Fibroblast of mammary gland (primary cell): ENCODE measurements at regions not wholly inside any gene's neighbourhood (a gene's known extent, or its start where the extent isn't known, plus 50 kb on each side); places are given as distances from the start of the nearest gene placed in this dataset.
A peak's percentile ranks its signal among the peaks of the same experiment; 100 is the strongest.

Experiments used
- DNase-seq: peaks from one replicate; pipeline ENCODE4 v3.0.0-alpha.2; 2010; ENCODE audit warnings: low read depth
- H3K4me3 ChIP-seq: 2 replicates; pipeline ENCODE4 v1.5.1; 2011; ENCODE audit warnings: low read depth, mild to moderate bottlenecking, low read length, moderate library complexity; ENCODE audit not compliant: control insufficient read depth
- CTCF ChIP-seq: conservative IDR thresholded peaks from 2 replicates; pipeline ENCODE4 v1.5.1; 2011; ENCODE audit warnings: low read depth, low read length, inconsistent platforms; ENCODE audit not compliant: control insufficient read depth, insufficient read depth

- H3K4me3 ChIP-seq, result no peak overlapping the region
- DNase-seq, result no peak
- TF ChIP-seq CTCF, result no peak
These were observed 75.5 kb upstream of the DST start for GRCh38 chr6:56718236-56718635.

GRCh38 chr6:56716229-56716628 is 73.5 kb upstream of the DST start:
- TF ChIP-seq CTCF, result no peak
- no peak overlapping the region for H3K4me3 ChIP-seq
- no peak for DNase-seq

GRCh38 chr6:56715741-56716140 is 73.1 kb upstream of the DST start:
- no peak overlapping the region for H3K4me3 ChIP-seq
- no peak for DNase-seq
- no peak for TF ChIP-seq CTCF

- H3K4me3 ChIP-seq, result no peak overlapping the region
- DNase-seq, result peak; percentile 84
- no peak for TF ChIP-seq CTCF
These were observed 72.3 kb upstream of the DST start for GRCh38 chr6:56714982-56715456.

GRCh38 chr6:56714273-56714672 is 71.6 kb upstream of the DST start:
- no peak for TF ChIP-seq CTCF
- H3K4me3 ChIP-seq, result no peak overlapping the region
- no peak for DNase-seq

GRCh38 chr6:56713254-56713672 is 70.6 kb upstream of the DST start:
- no peak for TF ChIP-seq CTCF
- peak; percentile 85 for DNase-seq
- H3K4me3 ChIP-seq, result no peak overlapping the region

- no peak for DNase-seq
- no peak overlapping the region for H3K4me3 ChIP-seq
- TF ChIP-seq CTCF, result no peak
These were observed 68.3 kb upstream of the DST start for GRCh38 chr6:56710967-56711366.
